T-helper 17 cell (primary cell): ENCODE measurements at regions not wholly inside any gene's neighbourhood (a gene's known extent, or its start where the extent isn't known, plus 50 kb on each side); places are given as distances from the start of the nearest gene placed in this dataset.
"Not testable (repeated sequence)": the region's sequence is repeated elsewhere in the genome, so short reads cannot be mapped to it uniquely, and the experiment has no call there.

ENCODE experiments used
- ATAC-seq: fragments of 150-1000 bp; cut with Tn5 transposase; 2 replicates; pipeline ENCODE4 v1.10.0; 2021; ENCODE audit warnings: mild to moderate bottlenecking, moderate library complexity
- DNase-seq, 3 donors: peaks; one replicate each; pipeline versions ENCODE4 v3.0.0 to v3.0.0-alpha.2; 2020 to 2021
- H3K9me3 ChIP-seq: one replicate; pipeline ENCODE4 v1.7.0; 2013; ENCODE audit warnings: low read length, mild to moderate bottlenecking; ENCODE audit not compliant: control insufficient read depth, poor library complexity, severe bottlenecking
- H3K27ac Mint-ChIP-seq: one replicate; pipeline ENCODE4 v1.8.0; 2022; ENCODE audit warnings: mild to moderate bottlenecking, moderate library complexity, mixed read lengths
- H3K27me3 Mint-ChIP-seq: one replicate; pipeline ENCODE4 v1.8.0; 2022; ENCODE audit warnings: mixed read lengths
- H3K36me3 Mint-ChIP-seq: one replicate; pipeline ENCODE4 v1.8.0; 2022; ENCODE audit warnings: low read depth, mixed read lengths
- H3K4me1 Mint-ChIP-seq: one replicate; pipeline ENCODE4 v1.8.0; 2022; ENCODE audit warnings: mild to moderate bottlenecking, mixed read lengths
- H3K4me3 Mint-ChIP-seq: one replicate; pipeline ENCODE4 v1.8.0; 2022; ENCODE audit warnings: mild to moderate bottlenecking, moderate library complexity, mixed read lengths

- ATAC-seq (no peak), DNase-seq (no peak)
- no peaks in the 10 kb centered on the region for H3K36me3 Mint-ChIP-seq
- H3K9me3 ChIP-seq: no peaks in the 10 kb centered on the region
- H3K4me3 Mint-ChIP-seq: no peak overlapping the region
- no peaks in the 10 kb centered on the region for H3K27me3 Mint-ChIP-seq
- no peak overlapping the region for H3K27ac Mint-ChIP-seq
- H3K4me1 Mint-ChIP-seq: no peaks in the 10 kb centered on the region
These were observed 1185.3 kb downstream of the JRKL start for GRCh38 chr11:97574976-97575665.

- H3K36me3 Mint-ChIP-seq: no peaks in the 10 kb centered on the region
- H3K4me3 Mint-ChIP-seq: no peak overlapping the region
- H3K27ac Mint-ChIP-seq: no peak overlapping the region
- ATAC-seq (no peak), DNase-seq (no peak)
- no peaks in the 10 kb centered on the region for H3K9me3 ChIP-seq
- H3K27me3 Mint-ChIP-seq: no peaks in the 10 kb centered on the region
- H3K4me1 Mint-ChIP-seq: no peaks in the 10 kb centered on the region
These were observed 1217.6 kb downstream of the JRKL start for GRCh38 chr11:97607291-97608000.

GRCh38 chr11:97610000-97610399, 1220.2 kb downstream of the JRKL start:
- ATAC-seq (no peak), DNase-seq (no peak)
- Mint-ChIP-seq H3K36me3 (no peaks in the 10 kb centered on the region), H3K27me3 (no peaks in the 10 kb centered on the region), H3K4me1 (no peaks in the 10 kb centered on the region), H3K4me3 (no peak overlapping the region), H3K27ac (no peak overlapping the region)
- no peaks in the 10 kb centered on the region for H3K9me3 ChIP-seq

- Mint-ChIP-seq H3K36me3 (no peaks in the 10 kb centered on the region), H3K27ac (no peak overlapping the region), H3K27me3 (no peaks in the 10 kb centered on the region), H3K4me1 (no peaks in the 10 kb centered on the region), H3K4me3 (no peak overlapping the region)
- no peak for ATAC-seq
- DNase-seq: no peak
- no peaks in the 10 kb centered on the region for H3K9me3 ChIP-seq
These were observed 1221.0 kb downstream of the JRKL start for GRCh38 chr11:97610854-97611253.

- Mint-ChIP-seq H3K4me1 (no peaks in the 10 kb centered on the region), H3K27ac (no peak overlapping the region), H3K27me3 (no peaks in the 10 kb centered on the region), H3K36me3 (no peaks in the 10 kb centered on the region), H3K4me3 (no peak overlapping the region)
- DNase-seq (no peak), ATAC-seq (no peak)
- H3K9me3 ChIP-seq: no peaks in the 10 kb centered on the region
These were observed 1221.5 kb downstream of the JRKL start for GRCh38 chr11:97611345-97611744.

GRCh38 chr11:97614606-97615005, 1224.8 kb downstream of the JRKL start:
- H3K4me1 Mint-ChIP-seq: no peaks in the 10 kb centered on the region
- no peak for ATAC-seq
- H3K27ac Mint-ChIP-seq: no peak overlapping the region
- H3K27me3 Mint-ChIP-seq: no peaks in the 10 kb centered on the region
- H3K36me3 Mint-ChIP-seq: no peaks in the 10 kb centered on the region
- H3K4me3 Mint-ChIP-seq: no peak overlapping the region
- no peaks in the 10 kb centered on the region for H3K9me3 ChIP-seq
- no peak for DNase-seq

- no peaks in the 10 kb centered on the region for H3K9me3 ChIP-seq
- Mint-ChIP-seq H3K27ac (no peak overlapping the region), H3K4me1 (no peaks in the 10 kb centered on the region), H3K36me3 (no peaks in the 10 kb centered on the region), H3K27me3 (no peaks in the 10 kb centered on the region), H3K4me3 (no peak overlapping the region)
- ATAC-seq (no peak), DNase-seq (no peak)
These were observed 1225.7 kb downstream of the JRKL start for GRCh38 chr11:97615546-97615945.

GRCh38 chr11:97617031-97617430, 1227.2 kb downstream of the JRKL start:
- no peaks in the 10 kb centered on the region for H3K4me1 Mint-ChIP-seq
- ATAC-seq (no peak), DNase-seq (no peak)
- H3K27me3 Mint-ChIP-seq: no peaks in the 10 kb centered on the region
- no peak overlapping the region for H3K4me3 Mint-ChIP-seq
- no peaks in the 10 kb centered on the region for H3K36me3 Mint-ChIP-seq
- H3K27ac Mint-ChIP-seq: no peak overlapping the region
- no peaks in the 10 kb centered on the region for H3K9me3 ChIP-seq

GRCh38 chr11:97620007-97620406, 1230.2 kb downstream of the JRKL start:
- no peaks in the 10 kb centered on the region for H3K27me3 Mint-ChIP-seq
- H3K36me3 Mint-ChIP-seq: no peaks in the 10 kb centered on the region
- ATAC-seq (no peak), DNase-seq (no peak)
- no peaks in the 10 kb centered on the region for H3K9me3 ChIP-seq
- no peak overlapping the region for H3K4me3 Mint-ChIP-seq
- H3K4me1 Mint-ChIP-seq: no peaks in the 10 kb centered on the region
- no peak overlapping the region for H3K27ac Mint-ChIP-seq

GRCh38 chr11:97621282-97621681, 1231.5 kb downstream of the JRKL start:
- DNase-seq (no peak), ATAC-seq (no peak)
- Mint-ChIP-seq H3K36me3 (no peaks in the 10 kb centered on the region), H3K4me3 (no peak overlapping the region), H3K27me3 (no peaks in the 10 kb centered on the region), H3K4me1 (no peaks in the 10 kb centered on the region), H3K27ac (no peak overlapping the region)
- H3K9me3 ChIP-seq: no peaks in the 10 kb centered on the region

- DNase-seq (no peak), ATAC-seq (no peak)
- no peaks in the 10 kb centered on the region for H3K36me3 Mint-ChIP-seq
- H3K4me3 Mint-ChIP-seq: no peak overlapping the region
- H3K27ac Mint-ChIP-seq: no peak overlapping the region
- H3K9me3 ChIP-seq: no peaks in the 10 kb centered on the region
- H3K4me1 Mint-ChIP-seq: no peaks in the 10 kb centered on the region
- no peaks in the 10 kb centered on the region for H3K27me3 Mint-ChIP-seq
These were observed 1233.0 kb downstream of the JRKL start for GRCh38 chr11:97622795-97623194.

GRCh38 chr11:97636741-97637140, 1246.9 kb downstream of the JRKL start:
- H3K4me1 Mint-ChIP-seq, H3K4me3 Mint-ChIP-seq, H3K27me3 Mint-ChIP-seq, H3K27ac Mint-ChIP-seq, ATAC-seq, DNase-seq, H3K36me3 Mint-ChIP-seq, H3K9me3 ChIP-seq: not testable (repeated sequence)

GRCh38 chr11:97637701-97638100, 1247.9 kb downstream of the JRKL start:
- no peak overlapping the region for H3K27ac Mint-ChIP-seq
- no peak overlapping the region for H3K4me3 Mint-ChIP-seq
- H3K36me3 Mint-ChIP-seq: no peaks in the 10 kb centered on the region
- H3K4me1 Mint-ChIP-seq: no peaks in the 10 kb centered on the region
- ATAC-seq: no peak
- no peaks in the 10 kb centered on the region for H3K9me3 ChIP-seq
- H3K27me3 Mint-ChIP-seq: no peaks in the 10 kb centered on the region
- DNase-seq: no peak

GRCh38 chr11:97638641-97639224, 1248.9 kb downstream of the JRKL start:
- Mint-ChIP-seq H3K4me1 (no peaks in the 10 kb centered on the region), H3K4me3 (no peak overlapping the region), H3K27me3 (no peaks in the 10 kb centered on the region), H3K27ac (no peak overlapping the region), H3K36me3 (no peaks in the 10 kb centered on the region)
- H3K9me3 ChIP-seq: no peaks in the 10 kb centered on the region
- ATAC-seq: no peak
- no peak for DNase-seq
